Transverse colon (tissue), 4 donors: ENCODE measurements at regions not wholly inside any gene's neighbourhood (a gene's known extent, or its start where the extent isn't known, plus 50 kb on each side); places are given as distances from the start of the nearest gene placed in this dataset.

Source experiments
- DNase-seq: peaks from one replicate; pipeline ENCODE4 v3.0.0-alpha.2; 2019
- H3K27ac ChIP-seq, 4 donors: fragments of 200-600 bp; sonication (generic); 2 replicates each; pipeline ENCODE4 v1.5.1; 2016 to 2018; ENCODE audit warnings: inconsistent platforms in 4 of 4
- H3K27me3 ChIP-seq: fragments of 200-600 bp; sonication (generic); 2 replicates; pipeline ENCODE4 v1.5.1; 2017; ENCODE audit warnings: inconsistent platforms
- H3K36me3 ChIP-seq, 4 donors: fragments of 200-600 bp; sonication (generic); 2 replicates each; pipeline ENCODE4 v1.5.1; 2017 to 2019; ENCODE audit warnings: inconsistent platforms in 4 of 4
- H3K4me1 ChIP-seq, 4 donors: fragments of 200-600 bp; sonication (generic); 2 replicates each; pipeline ENCODE4 v1.5.1; 2017 to 2020; ENCODE audit warnings: inconsistent platforms in 4 of 4
- H3K4me3 ChIP-seq, 4 donors: fragments of 200-600 bp; sonication (generic); 1 replicate in 1 of 4; 2 replicates in 3 of 4; pipeline versions ENCODE4 v1.5.1 to v1.6.1; 2017 to 2019; ENCODE audit warnings: inconsistent platforms in 4 of 4
- H3K9me3 ChIP-seq, 2 donors: fragments of 200-600 bp; sonication (generic); 2 replicates each; pipeline ENCODE4 v1.5.1; 2017 to 2019; ENCODE audit warnings: inconsistent platforms in 2 of 2
- CTCF ChIP-seq, 5 experiments: fragments of 200-600 bp in 3 of 5; fragments of 450-650 bp in 2 of 5; sonication (generic) in 3 of 5; IDR thresholded peaks; 1 replicate in 2 of 5; 2 replicates in 3 of 5; pipeline ENCODE4 v1.5.1; 2016 to 2017; ENCODE audit warnings: antibody characterized with exemption in 5 of 5, inconsistent platforms in 3 of 5, mild to moderate bottlenecking in 2 of 5, moderate library complexity in 1 of 5
- EP300 ChIP-seq: sonication (generic); formaldehyde crosslinking; IDR thresholded peaks from one replicate; pipeline ENCODE4 v1.6.1; 2017; ENCODE audit warnings: antibody characterized with exemption, low read depth
- POLR2A ChIP-seq: fragments of 450-650 bp; IDR thresholded peaks from one replicate; pipeline ENCODE4 v1.6.1; 2016; ENCODE audit warnings: antibody characterized with exemption, mild to moderate bottlenecking, moderate library complexity
- POLR2AphosphoS5 ChIP-seq, 3 donors: sonication (generic); formaldehyde crosslinking; IDR thresholded peaks; one replicate each; pipeline ENCODE4 v1.6.1; 2016; ENCODE audit warnings: antibody characterized with exemption in 3 of 3
- WGBS, 2 donors: methylation state at CpG; one replicate each; pipeline ENCODE4 v1.1.5; 2018; ENCODE audit warnings: low coverage in 1 of 2; 5-methylcytosine and 5-hydroxymethylcytosine counted together
- in situ Hi-C, 4 donors: fragments of 200-750 bp; cut with MboI; loops; one replicate each; pipeline versions ENCODE4 v1.15.0 to v1.15.1; 2017; ENCODE audit warnings: low sequenced_read_pairs in 3 of 4, low pct_ligation_motif_present in 1 of 4, low pct_unique_long_range_greater_than_20kb in 1 of 4
- intact Hi-C: fragments of 100-400 bp; cut with DNase I; formaldehyde crosslinking; loops from one replicate; pipeline ENCODE4 v1.15.1; 2023; ENCODE audit warnings: low total_unique reads

GRCh38 chr7:68371985-68372384, 1226.3 kb upstream of the AUTS2 start:
- no peaks in the 10 kb centered on the region for H3K36me3 ChIP-seq
- WGBS, 2 donors, result 52 to 61% methylated on average over 7 of the region's 7 CpGs
- H3K27me3 ChIP-seq, result no peaks in the 10 kb centered on the region
- no peak overlapping the region for H3K4me3 ChIP-seq
- DNase-seq, result no peak
- TF ChIP-seq CTCF (IDR thresholded peaks at IDR 0.05), result no peak
- no peak for TF ChIP-seq POLR2AphosphoS5 (IDR thresholded peaks at IDR 0.05)
- no peak for TF ChIP-seq POLR2A
- TF ChIP-seq EP300, result no peak
- intact Hi-C loops, result no loop called here
- H3K4me1 ChIP-seq, result no peaks in the 10 kb centered on the region
- no peak overlapping the region for H3K27ac ChIP-seq
- in situ Hi-C loops, result no loop called here
- H3K9me3 ChIP-seq, result no peaks in the 10 kb centered on the region

GRCh38 chr7:68376131-68376661, 1222.1 kb upstream of the AUTS2 start:
- TF ChIP-seq POLR2A, result no peak
- no peak for TF ChIP-seq CTCF (IDR thresholded peaks at IDR 0.05)
- TF ChIP-seq EP300, result no peak
- no peak for TF ChIP-seq POLR2AphosphoS5 (IDR thresholded peaks at IDR 0.05)
- Histone ChIP-seq H3K9me3 (no peaks in the 10 kb centered on the region), H3K27me3 (no peaks in the 10 kb centered on the region), H3K27ac (no peak overlapping the region), H3K4me1 (no peaks in the 10 kb centered on the region), H3K36me3 (no peaks in the 10 kb centered on the region), H3K4me3 (no peak overlapping the region)
- no peak for DNase-seq
- in situ Hi-C loops, result loop anchor here in 1 of 4 donors (25.0 kb wide), 1 partner anchor 111 kb away; no protein-coding TSS in a partner anchor
- WGBS, 2 donors, result 71 to 77% methylated on average over 2 of the region's 2 CpGs
- intact Hi-C loops, result no loop called here

DNA sequence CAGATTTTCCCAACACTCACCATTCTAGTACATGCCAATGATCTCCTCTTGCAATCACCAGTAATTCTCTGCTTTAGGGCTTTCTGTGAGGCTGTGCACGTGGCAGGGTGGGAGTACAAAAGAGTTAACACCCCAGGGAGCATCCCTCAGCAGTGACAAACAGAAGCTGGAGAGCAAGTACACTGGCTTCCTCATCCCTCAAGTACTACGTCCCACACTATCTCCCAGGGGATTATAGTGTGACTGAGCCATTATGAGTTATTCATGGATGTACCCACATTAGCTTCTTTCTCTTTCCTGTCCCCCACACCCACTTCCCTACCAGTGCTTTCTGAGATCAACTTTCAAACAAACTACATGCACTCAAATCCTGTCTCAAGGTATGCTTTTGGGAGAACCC, 1216.5 kb upstream of the AUTS2 start:
- Histone ChIP-seq H3K27ac (no peak overlapping the region), H3K4me3 (no peak overlapping the region), H3K36me3 (no peaks in the 10 kb centered on the region), H3K27me3 (no peaks in the 10 kb centered on the region), H3K9me3 (peaks cover 11 to 20% of the 10 kb centered on the region in 2 donors), H3K4me1 (no peaks in the 10 kb centered on the region)
- in situ Hi-C loops, result loop anchor here in 1 of 4 donors (25.0 kb wide), 1 partner anchor 106 kb away; no protein-coding TSS in a partner anchor
- no peak for DNase-seq
- WGBS, 2 donors, result 38% methylated on average over 2 of the region's 2 CpGs; no CpG with 5 or more reads in 1 of the 2 donors
- intact Hi-C loops, result loop anchor here (1.0 kb wide), 1 partner anchor 38 kb away; no protein-coding TSS in a partner anchor
- TF ChIP-seq POLR2A, result no peak
- TF ChIP-seq POLR2AphosphoS5 (IDR thresholded peaks at IDR 0.05), result no peak
- TF ChIP-seq EP300, result no peak
- TF ChIP-seq CTCF (IDR thresholded peaks at IDR 0.05), result no peak

GRCh38 chr7:68384581-68384980, 1213.7 kb upstream of the AUTS2 start:
- intact Hi-C loops (no loop called here), in situ Hi-C loops (loop anchor here in 1 of 4 donors (25.0 kb wide), 1 partner anchor 103 kb away; no protein-coding TSS in a partner anchor)
- no peaks in the 10 kb centered on the region for H3K36me3 ChIP-seq
- DNase-seq, result no peak
- no peaks in the 10 kb centered on the region for H3K27me3 ChIP-seq
- TF ChIP-seq POLR2A (no peak), POLR2AphosphoS5 (IDR thresholded peaks at IDR 0.05) (no peak), CTCF (IDR thresholded peaks at IDR 0.05) (no peak), EP300 (no peak)
- H3K27ac ChIP-seq, result no peak overlapping the region
- H3K4me3 ChIP-seq, result no peak overlapping the region
- peaks cover 11 to 20% of the 10 kb centered on the region in 2 donors for H3K9me3 ChIP-seq
- 71% methylated on average over 1 of the region's 1 CpG; no CpG with 5 or more reads in 1 of the 2 donors for WGBS, 2 donors
- H3K4me1 ChIP-seq, result no peaks in the 10 kb centered on the region
